Smooth muscle cell of the brain vasculature (primary cell): ENCODE measurements at regions not wholly inside any gene's neighbourhood (a gene's known extent, or its start where the extent isn't known, plus 50 kb on each side); places are given as distances from the start of the nearest gene placed in this dataset.
"Not testable (repeated sequence)": the region's sequence is repeated elsewhere in the genome, so short reads cannot be mapped to it uniquely, and the experiment has no call there.

Experiments
- DNase-seq: peaks from one replicate; pipeline ENCODE4 v3.0.0-alpha.2; 2012; ENCODE audit warnings: low read depth, low spot score

- DNase-seq = no peak
These were observed 141.2 kb downstream of the LRRC3B start for GRCh38 chr3:26763723-26764122.

GRCh38 chr3:26766031-26766430, 143.5 kb downstream of the LRRC3B start:
- DNase-seq = no peak

- DNase-seq = no peak
These were observed 145.6 kb downstream of the LRRC3B start for GRCh38 chr3:26768068-26768651.

- no peak for DNase-seq
These were observed 177.2 kb downstream of the LRRC3B start for GRCh38 chr3:26799679-26800317.

- DNase-seq = no peak
These were observed 184.7 kb downstream of the LRRC3B start for GRCh38 chr3:26807272-26807671.

- DNase-seq = no peak
These were observed 202.9 kb downstream of the LRRC3B start for GRCh38 chr3:26825454-26825853.

- no peak for DNase-seq
These were observed 204.6 kb downstream of the LRRC3B start for GRCh38 chr3:26827169-26827568.

- no peak for DNase-seq
These were observed 215.5 kb downstream of the LRRC3B start for GRCh38 chr3:26838026-26838425.

GRCh38 chr3:26839001-26839400, 216.4 kb downstream of the LRRC3B start:
- DNase-seq = no peak

GRCh38 chr3:26840272-26840870, 217.8 kb downstream of the LRRC3B start:
- no peak for DNase-seq

- no peak for DNase-seq
These were observed 222.6 kb downstream of the LRRC3B start for GRCh38 chr3:26845194-26845593.

GRCh38 chr3:26847680-26848079, 225.1 kb downstream of the LRRC3B start:
- no peak for DNase-seq

GRCh38 chr3:26894443-26894842, 271.9 kb downstream of the LRRC3B start:
- DNase-seq = no peak

- no peak for DNase-seq
These were observed 292.6 kb downstream of the LRRC3B start for GRCh38 chr3:26915208-26915607.

GRCh38 chr3:26920646-26921478, 298.3 kb downstream of the LRRC3B start:
- DNase-seq = no peak

GRCh38 chr3:26931896-26932295, 309.3 kb downstream of the LRRC3B start:
- no peak for DNase-seq

GRCh38 chr3:26932752-26933151, 310.2 kb downstream of the LRRC3B start:
- DNase-seq = no peak

- not testable (repeated sequence) for DNase-seq
These were observed 322.9 kb downstream of the LRRC3B start for GRCh38 chr3:26945480-26945879.

- DNase-seq = no peak
These were observed 337.8 kb downstream of the LRRC3B start for GRCh38 chr3:26960382-26960781.

- no peak for DNase-seq
These were observed 340.2 kb downstream of the LRRC3B start for GRCh38 chr3:26962492-26963360.

- DNase-seq = no peak
These were observed 340.8 kb downstream of the LRRC3B start for GRCh38 chr3:26963361-26963743.
